ENCODE measurements at regions not wholly inside any gene's neighbourhood (a gene's known extent, or its start where the extent isn't known, plus 50 kb on each side); places are given as distances from the start of the nearest gene placed in this dataset.

DNA sequence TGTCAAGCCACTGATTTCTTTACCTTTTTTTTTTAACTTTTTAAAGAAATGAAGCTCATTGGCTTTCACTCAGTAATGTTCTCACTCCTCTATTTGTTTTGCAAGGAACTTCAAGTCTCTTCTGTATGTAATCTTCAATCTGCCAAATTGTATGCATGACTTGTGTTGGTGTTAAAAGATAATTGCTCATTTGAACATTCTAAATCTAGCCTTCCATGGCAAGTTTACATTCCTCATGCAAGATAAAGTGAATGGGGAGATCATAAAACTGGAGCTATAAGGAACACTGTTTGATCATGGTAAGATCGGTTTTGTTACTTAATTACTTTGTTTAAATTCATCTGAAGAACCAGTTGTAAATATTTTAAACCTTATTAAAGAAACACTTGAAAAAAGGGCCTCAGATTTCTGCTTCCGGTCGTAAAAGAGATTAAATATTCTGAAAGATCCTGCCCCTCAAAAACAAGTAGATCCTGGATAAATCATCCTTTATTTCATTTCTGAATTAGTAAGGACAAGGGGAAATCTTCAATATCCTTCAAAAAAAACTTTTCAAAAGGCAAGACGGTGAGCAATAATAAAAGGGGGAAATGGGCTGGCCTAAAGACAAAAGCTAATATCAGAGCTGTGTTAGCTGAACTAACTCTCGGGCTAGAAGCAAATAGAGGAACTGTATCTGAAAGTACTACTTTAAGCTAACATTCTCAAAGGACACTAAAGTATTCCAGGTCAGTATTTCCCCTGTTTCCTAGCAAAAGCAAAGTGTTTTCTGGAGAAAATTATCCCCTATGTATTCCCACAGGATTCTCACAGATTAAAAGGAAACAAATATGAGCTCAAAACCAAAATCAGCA is 107.0 kb upstream of the ATP11B start:
- H3K4me3 Mint-ChIP-seq = no peak overlapping the region
- TF ChIP-seq, protein P1, sequence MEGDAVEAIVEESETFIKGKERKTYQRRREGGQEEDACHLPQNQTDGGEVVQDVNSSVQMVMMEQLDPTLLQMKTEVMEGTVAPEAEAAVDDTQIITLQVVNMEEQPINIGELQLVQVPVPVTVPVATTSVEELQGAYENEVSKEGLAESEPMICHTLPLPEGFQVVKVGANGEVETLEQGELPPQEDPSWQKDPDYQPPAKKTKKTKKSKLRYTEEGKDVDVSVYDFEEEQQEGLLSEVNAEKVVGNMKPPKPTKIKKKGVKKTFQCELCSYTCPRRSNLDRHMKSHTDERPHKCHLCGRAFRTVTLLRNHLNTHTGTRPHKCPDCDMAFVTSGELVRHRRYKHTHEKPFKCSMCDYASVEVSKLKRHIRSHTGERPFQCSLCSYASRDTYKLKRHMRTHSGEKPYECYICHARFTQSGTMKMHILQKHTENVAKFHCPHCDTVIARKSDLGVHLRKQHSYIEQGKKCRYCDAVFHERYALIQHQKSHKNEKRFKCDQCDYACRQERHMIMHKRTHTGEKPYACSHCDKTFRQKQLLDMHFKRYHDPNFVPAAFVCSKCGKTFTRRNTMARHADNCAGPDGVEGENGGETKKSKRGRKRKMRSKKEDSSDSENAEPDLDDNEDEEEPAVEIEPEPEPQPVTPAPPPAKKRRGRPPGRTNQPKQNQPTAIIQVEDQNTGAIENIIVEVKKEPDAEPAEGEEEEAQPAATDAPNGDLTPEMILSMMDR (IDR thresholded peaks at IDR 0.05; ENCODE audit: unreplicated experiment in 3 of 3) = no peak

DNA sequence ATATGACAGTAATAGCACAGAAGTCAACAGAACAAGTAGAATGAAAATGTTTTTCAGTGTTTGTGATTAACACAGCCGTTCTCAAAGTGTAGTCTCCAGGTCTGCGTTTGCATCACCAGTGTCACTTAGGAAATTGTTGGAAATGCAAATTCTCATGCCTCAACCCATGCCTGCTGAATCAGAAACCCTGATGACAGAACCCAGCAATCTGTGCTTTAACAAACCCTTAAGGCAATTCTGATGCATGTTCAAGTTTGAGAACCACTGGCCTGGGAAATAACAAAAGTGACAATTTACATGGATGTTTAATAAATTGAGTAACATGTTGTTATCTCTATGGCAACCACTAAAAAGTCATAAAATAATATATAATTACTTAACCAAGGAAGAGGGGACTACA is 103.1 kb upstream of the ATP11B start:
- TF ChIP-seq, protein P1 (IDR thresholded peaks at IDR 0.05; ENCODE audit: unreplicated experiment in 3 of 3) = no peak
- H3K9me3 Mint-ChIP-seq = no peaks in the 10 kb centered on the region
- peaks cover 21% of the 10 kb centered on the region for H3K27me3 Mint-ChIP-seq (ENCODE audit: low read depth)
- no peak overlapping the region for H3K27ac Mint-ChIP-seq
- no peak overlapping the region for H3K4me3 Mint-ChIP-seq
- no peaks in the 10 kb centered on the region for H3K4me1 Mint-ChIP-seq
- H3K36me3 Mint-ChIP-seq (ENCODE audit: low read depth) = no peaks in the 10 kb centered on the region

More for the DNA sequence above, 107.0 kb upstream of the ATP11B start:
- Mint-ChIP-seq H3K9me3 (no peaks in the 10 kb centered on the region), H3K27me3 (ENCODE audit: low read depth) (peaks cover 38% of the 10 kb centered on the region), H3K27ac (no peak overlapping the region), H3K4me1 (peaks cover 6% of the 10 kb centered on the region), H3K36me3 (ENCODE audit: low read depth) (no peaks in the 10 kb centered on the region)

DNA sequence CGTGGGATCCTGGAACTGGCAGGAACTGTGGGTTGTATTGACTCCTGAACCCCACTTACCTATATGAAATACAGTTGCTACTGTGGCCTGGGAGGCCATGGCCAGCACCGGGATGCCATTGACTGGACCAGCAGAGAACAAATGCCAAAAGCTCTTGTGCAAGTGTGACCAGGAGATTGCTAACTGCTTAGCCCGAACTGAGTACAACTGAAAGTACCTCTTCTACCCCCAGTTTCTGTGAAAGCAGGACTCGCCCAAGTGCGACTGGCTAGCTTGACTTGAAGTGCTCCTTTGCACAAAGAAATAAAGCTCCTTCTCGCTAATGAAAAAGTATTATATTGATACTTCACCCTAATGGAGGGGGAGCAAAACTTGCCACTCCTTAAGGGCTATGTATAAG is 101.3 kb upstream of the ATP11B start:
- Mint-ChIP-seq H3K9me3 (no peaks in the 10 kb centered on the region), H3K4me1 (peaks cover 3% of the 10 kb centered on the region), H3K27ac (no peak overlapping the region), H3K36me3 (ENCODE audit: low read depth) (no peaks in the 10 kb centered on the region), H3K4me3 (no peak overlapping the region), H3K27me3 (ENCODE audit: low read depth) (peaks cover 11% of the 10 kb centered on the region)
- TF ChIP-seq, protein P1 (IDR thresholded peaks at IDR 0.05; ENCODE audit: unreplicated experiment in 3 of 3) = no peak

DNA sequence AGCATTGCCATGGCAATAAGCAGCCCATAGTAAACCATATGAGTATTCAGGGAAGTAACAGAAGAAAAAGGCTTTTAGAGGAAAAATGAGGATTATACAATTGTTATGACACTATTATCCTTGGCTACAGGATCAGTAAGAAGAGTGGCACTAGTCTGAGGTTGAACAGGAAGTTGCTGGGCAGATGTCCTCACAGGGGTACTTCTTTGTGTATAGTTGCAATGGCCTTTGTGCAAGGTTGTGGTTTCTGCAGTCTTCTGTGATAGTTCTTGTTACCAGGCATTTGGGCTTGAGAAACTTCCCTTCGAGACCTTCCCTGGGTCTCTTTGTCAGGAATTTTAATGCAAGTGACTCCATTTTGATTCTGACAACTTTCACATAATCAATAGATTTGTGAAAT is 100.6 kb upstream of the ATP11B start:
- no peaks in the 10 kb centered on the region for H3K9me3 Mint-ChIP-seq
- peaks cover 10% of the 10 kb centered on the region for H3K4me1 Mint-ChIP-seq
- TF ChIP-seq, protein P1 (IDR thresholded peaks at IDR 0.05; ENCODE audit: unreplicated experiment in 3 of 3) = no peak
- no peak overlapping the region for H3K4me3 Mint-ChIP-seq
- H3K36me3 Mint-ChIP-seq (ENCODE audit: low read depth) = no peaks in the 10 kb centered on the region
- H3K27me3 Mint-ChIP-seq (ENCODE audit: low read depth) = peaks cover 7% of the 10 kb centered on the region
- H3K27ac Mint-ChIP-seq = no peak overlapping the region

DNA sequence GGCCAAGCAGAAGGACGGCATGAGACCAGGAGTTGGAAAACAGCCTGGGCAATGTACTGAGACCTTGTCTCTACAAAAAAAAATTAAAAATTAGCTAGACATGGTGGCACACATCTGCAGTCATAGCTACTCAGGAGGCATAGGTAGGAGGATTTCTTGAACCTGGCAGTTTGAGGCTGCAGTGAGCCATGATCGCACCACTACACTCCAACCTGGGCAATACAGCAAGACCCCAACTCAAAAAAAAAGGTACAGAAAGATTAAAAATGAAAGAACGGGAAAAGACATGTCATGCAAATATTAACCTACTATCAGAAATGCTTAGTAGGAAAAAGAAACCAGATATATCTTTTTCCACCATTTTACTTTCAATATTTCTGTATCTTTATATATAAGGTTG is 99.6 kb upstream of the ATP11B start:
- H3K9me3 Mint-ChIP-seq = no peaks in the 10 kb centered on the region
- no peak overlapping the region for H3K4me3 Mint-ChIP-seq
- TF ChIP-seq, protein P1 (IDR thresholded peaks at IDR 0.05; ENCODE audit: unreplicated experiment in 3 of 3) = no peak
- H3K36me3 Mint-ChIP-seq (ENCODE audit: low read depth) = no peaks in the 10 kb centered on the region
- H3K4me1 Mint-ChIP-seq = peaks cover 11% of the 10 kb centered on the region
- H3K27me3 Mint-ChIP-seq (ENCODE audit: low read depth) = peaks cover 7% of the 10 kb centered on the region
- no peak overlapping the region for H3K27ac Mint-ChIP-seq

DNA sequence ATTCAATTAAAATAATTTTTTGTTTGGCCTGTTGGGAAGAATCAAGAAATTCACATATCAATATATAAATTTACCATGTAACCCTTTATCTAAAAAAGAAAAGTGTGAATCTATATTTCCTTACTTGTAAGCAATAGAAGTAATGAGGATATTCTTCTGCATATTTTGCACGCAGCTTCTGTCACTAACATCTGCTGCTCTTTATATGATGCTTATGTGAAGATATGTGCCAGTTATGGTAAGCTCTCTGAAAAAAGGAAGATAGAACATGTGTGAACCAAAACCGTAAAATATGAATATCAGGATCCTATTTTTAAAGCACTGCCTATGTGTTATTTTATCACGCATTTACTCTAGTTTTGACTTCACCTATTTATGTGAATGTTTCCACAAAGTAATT is 96.4 kb upstream of the ATP11B start:
- Mint-ChIP-seq H3K9me3 (no peaks in the 10 kb centered on the region), H3K4me1 (peaks cover 11% of the 10 kb centered on the region), H3K27ac (no peak overlapping the region), H3K4me3 (no peak overlapping the region), H3K27me3 (ENCODE audit: low read depth) (peaks cover under 1% of the 10 kb centered on the region), H3K36me3 (ENCODE audit: low read depth) (no peaks in the 10 kb centered on the region)
- TF ChIP-seq, protein P1 (IDR thresholded peaks at IDR 0.05; ENCODE audit: unreplicated experiment in 3 of 3) = no peak
